PC-9 (cell line): ENCODE measurements at regions not wholly inside any gene's neighbourhood (a gene's known extent, or its start where the extent isn't known, plus 50 kb on each side); places are given as distances from the start of the nearest gene placed in this dataset.

Experiments
- BruUV-seq: library from RNA; stranded (reverse); fragments of 400-500 nt; replicated peaks from 2 replicates; lab custom pipeline; 2021; lab: Mats Ljungman, UMichigan
- CTCF ChIA-PET: fragments of 300-600 bp; sonication (Branson Sonifier 250); formaldehyde crosslinking; loops from one replicate; lab custom pipeline; 2022; ENCODE audit warnings: antibody characterized with exemption; lab: Charles Lee
- POLR2A ChIA-PET: fragments of 300-600 bp; sonication (Branson Sonifier 250); formaldehyde crosslinking; loops from one replicate; lab custom pipeline; 2022; ENCODE audit warnings: antibody characterized with exemption; ENCODE audit not compliant: unreplicated experiment; lab: Charles Lee
- DNase-seq, 2 experiments: peaks; one replicate each; pipeline versions ENCODE4 v3.0.0 to v3.0.0-alpha.2; 2015 to 2022; ENCODE audit warnings: mixed read lengths in 1 of 2
- H2AFZ ChIP-seq: fragments of 200-600 bp; sonication (generic); 2 replicates; pipeline ENCODE4 v1.8.1; 2017; ENCODE audit warnings: antibody characterized with exemption
- H3F3A ChIP-seq: fragments of 200-600 bp; sonication (generic); 2 replicates; pipeline ENCODE4 v1.8.1; 2017; ENCODE audit warnings: antibody characterized with exemption, mild to moderate bottlenecking, low read depth; ENCODE audit not compliant: insufficient read depth
- H3K27ac ChIP-seq: fragments of 200-600 bp; sonication (generic); 2 replicates; pipeline ENCODE4 v1.6.1; 2016; ENCODE audit warnings: mixed run types
- H3K27me3 ChIP-seq: fragments of 200-600 bp; sonication (generic); 2 replicates; pipeline ENCODE4 v1.6.1; 2016; ENCODE audit warnings: low read depth, mixed run types; ENCODE audit not compliant: insufficient read depth
- H3K36me3 ChIP-seq: fragments of 200-600 bp; sonication (generic); 2 replicates; pipeline ENCODE4 v1.6.1; 2016; ENCODE audit warnings: low read depth, mixed run types
- H3K4me1 ChIP-seq: fragments of 200-600 bp; sonication (generic); replicated peaks from 2 replicates; pipeline ENCODE4 v1.6.1; 2016; ENCODE audit warnings: mixed run types; ENCODE audit not compliant: insufficient read depth
- H3K4me2 ChIP-seq: fragments of 200-600 bp; sonication (generic); 2 replicates; pipeline ENCODE4 v1.6.1; 2017; ENCODE audit warnings: mixed run types
- H3K4me3 ChIP-seq: fragments of 200-600 bp; sonication (generic); 2 replicates; pipeline ENCODE4 v1.6.1; 2016; ENCODE audit warnings: mixed run types
- H3K79me2 ChIP-seq: fragments of 200-600 bp; sonication (generic); 2 replicates; pipeline ENCODE4 v1.6.1; 2017; ENCODE audit warnings: low read depth, mixed run types
- H3K9me2 ChIP-seq: fragments of 200-600 bp; sonication (generic); 2 replicates; pipeline ENCODE4 v1.8.1; 2017; ENCODE audit warnings: mild to moderate bottlenecking; ENCODE audit not compliant: insufficient read depth
- H3K9me3 ChIP-seq: fragments of 200-600 bp; sonication (generic); 2 replicates; pipeline ENCODE4 v1.8.1; 2016; ENCODE audit warnings: low read depth; ENCODE audit not compliant: insufficient read depth
- H4K20me1 ChIP-seq: fragments of 200-600 bp; sonication (generic); 2 replicates; pipeline ENCODE4 v1.8.1; 2017; ENCODE audit not compliant: insufficient read depth
- EZH2 ChIP-seq: fragments of 200-600 bp; sonication (generic); IDR thresholded peaks from 2 replicates; pipeline ENCODE4 v1.8.0; 2017; ENCODE audit warnings: antibody characterized with exemption, low read depth
- intact Hi-C: fragments of 100-400 bp; cut with micrococcal nuclease; formaldehyde crosslinking; loops from one replicate; pipeline ENCODE4 v1.10.0; 2022; ENCODE audit not compliant: unreplicated experiment
- TF ChIP-seq, protein P1 (sequence below): fragments of 200-600 bp; sonication (generic); conservative IDR thresholded peaks from 2 replicates; pipeline ENCODE4 v1.6.1; 2017; ENCODE audit warnings: mixed run types, antibody characterized with exemption, mild to moderate bottlenecking, moderate library complexity

DNA sequence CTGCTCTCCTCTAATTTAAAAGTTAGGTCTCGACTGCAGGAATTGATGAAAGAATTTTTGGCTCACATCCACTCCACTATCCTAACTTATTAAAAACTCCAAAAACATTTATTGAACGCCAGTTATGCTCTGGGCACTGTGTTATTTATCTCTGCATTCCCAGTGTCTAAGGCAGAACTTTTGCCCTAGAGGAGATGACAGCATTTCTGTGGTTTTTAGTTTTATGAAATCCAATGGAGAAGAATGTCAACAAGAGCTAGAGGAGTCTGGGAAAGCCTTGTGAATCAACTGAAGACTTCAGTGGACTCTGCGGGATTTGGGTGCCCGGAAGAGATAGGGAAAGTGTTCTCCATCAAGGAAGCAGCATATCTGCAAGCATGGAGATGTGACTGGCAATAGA lies 217.0 kb upstream of the PGR start:
- Histone ChIP-seq H3K27ac (no peak overlapping the region), H3K4me2 (no peak overlapping the region), H3K4me3 (no peak overlapping the region), H4K20me1 (no peaks in the 10 kb centered on the region), H3K36me3 (no peaks in the 10 kb centered on the region), H3K79me2 (no peaks in the 10 kb centered on the region), H3K27me3 (no peaks in the 10 kb centered on the region), H2AFZ (no peak overlapping the region), H3K4me1 (0 out of 2 replicates have a peak, but pooled peaks cover 10% of the 10 kb centered on the region), H3K9me2 (no peaks in the 10 kb centered on the region), H3F3A (no peaks in the 10 kb centered on the region), H3K9me3 (no peaks in the 10 kb centered on the region)
- POLR2A ChIA-PET: no interaction called here
- TF ChIP-seq EZH2: no peak
- TF ChIP-seq, protein P1, sequence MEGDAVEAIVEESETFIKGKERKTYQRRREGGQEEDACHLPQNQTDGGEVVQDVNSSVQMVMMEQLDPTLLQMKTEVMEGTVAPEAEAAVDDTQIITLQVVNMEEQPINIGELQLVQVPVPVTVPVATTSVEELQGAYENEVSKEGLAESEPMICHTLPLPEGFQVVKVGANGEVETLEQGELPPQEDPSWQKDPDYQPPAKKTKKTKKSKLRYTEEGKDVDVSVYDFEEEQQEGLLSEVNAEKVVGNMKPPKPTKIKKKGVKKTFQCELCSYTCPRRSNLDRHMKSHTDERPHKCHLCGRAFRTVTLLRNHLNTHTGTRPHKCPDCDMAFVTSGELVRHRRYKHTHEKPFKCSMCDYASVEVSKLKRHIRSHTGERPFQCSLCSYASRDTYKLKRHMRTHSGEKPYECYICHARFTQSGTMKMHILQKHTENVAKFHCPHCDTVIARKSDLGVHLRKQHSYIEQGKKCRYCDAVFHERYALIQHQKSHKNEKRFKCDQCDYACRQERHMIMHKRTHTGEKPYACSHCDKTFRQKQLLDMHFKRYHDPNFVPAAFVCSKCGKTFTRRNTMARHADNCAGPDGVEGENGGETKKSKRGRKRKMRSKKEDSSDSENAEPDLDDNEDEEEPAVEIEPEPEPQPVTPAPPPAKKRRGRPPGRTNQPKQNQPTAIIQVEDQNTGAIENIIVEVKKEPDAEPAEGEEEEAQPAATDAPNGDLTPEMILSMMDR: no peak
- DNase-seq: peak in 1 of 2 experiments; percentile 43
- no TSS peak for BruUV-seq
- intact Hi-C loops: no loop called here
- CTCF ChIA-PET: no interaction called here

DNA sequence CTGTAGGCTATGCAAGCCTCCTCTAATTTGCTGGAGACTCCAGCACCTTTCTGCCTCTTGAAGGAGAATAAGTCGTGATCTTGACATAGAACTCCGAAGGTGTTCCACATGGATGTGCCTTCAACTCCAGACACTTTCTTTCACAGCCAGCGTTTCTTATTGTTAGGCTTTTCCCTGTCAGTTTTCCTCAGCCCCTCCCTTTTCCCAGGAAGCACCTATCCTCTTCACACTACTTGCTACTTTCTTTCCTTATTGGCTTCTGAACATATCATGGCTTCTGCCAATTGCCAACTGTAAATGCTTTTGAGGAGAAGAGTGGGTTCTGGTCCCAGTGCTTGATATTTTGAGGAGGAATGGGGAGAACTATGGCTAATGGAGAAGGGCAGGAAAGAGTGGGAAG lies 216.3 kb upstream of the PGR start:
- H3K27me3 ChIP-seq: no peaks in the 10 kb centered on the region

DNA sequence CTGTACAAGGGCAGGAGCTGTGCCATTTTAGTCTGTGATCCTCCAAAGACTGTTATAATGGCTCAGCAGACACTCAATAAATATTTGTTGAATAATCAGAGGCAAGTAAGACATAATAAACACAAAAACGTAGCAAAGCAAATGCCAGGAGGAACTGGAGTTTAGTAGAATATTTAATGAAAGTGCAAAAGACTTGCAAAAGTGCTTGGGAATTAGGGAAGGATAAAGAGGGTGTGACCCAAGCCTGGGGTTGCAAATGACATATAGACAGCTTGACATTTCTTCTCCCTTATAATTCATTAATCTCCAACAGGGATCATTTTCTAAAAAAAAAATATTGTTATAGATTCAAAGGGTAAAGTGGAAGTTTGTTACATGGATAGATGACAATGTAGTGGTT lies 212.7 kb upstream of the PGR start:
- TF ChIP-seq, protein P1: no peak
- no peak for TF ChIP-seq EZH2
- POLR2A ChIA-PET: interaction anchor here (0.6 kb wide), 1 partner anchor 263 kb away, joined by 4 read pairs; no protein-coding TSS in a partner anchor

More for the DNA sequence above, 216.3 kb upstream of the PGR start:
- Histone ChIP-seq H4K20me1 (no peaks in the 10 kb centered on the region), H3K9me2 (no peaks in the 10 kb centered on the region), H3K79me2 (no peaks in the 10 kb centered on the region), H3K27ac (no peak overlapping the region), H3F3A (no peaks in the 10 kb centered on the region), H3K36me3 (no peaks in the 10 kb centered on the region), H3K4me1 (peaks cover 13% of the 10 kb centered on the region; the same call in 1 of the 2 replicates), H3K4me2 (no peak overlapping the region), H2AFZ (no peak overlapping the region), H3K9me3 (no peaks in the 10 kb centered on the region), H3K4me3 (no peak overlapping the region)
- intact Hi-C loops: no loop called here
- TF ChIP-seq, protein P1: no peak
- TF ChIP-seq EZH2: no peak
- no peak for DNase-seq
- ChIA-PET CTCF (no interaction called here), POLR2A (no interaction called here)
- no TSS peak for BruUV-seq

More for the DNA sequence above, 212.7 kb upstream of the PGR start:
- Histone ChIP-seq H3K79me2 (no peaks in the 10 kb centered on the region), H3K36me3 (no peaks in the 10 kb centered on the region), H3K9me2 (no peaks in the 10 kb centered on the region), H3K4me2 (no peak overlapping the region), H2AFZ (no peak overlapping the region), H3K4me1 (peaks cover 13% of the 10 kb centered on the region; the same call in 1 of the 2 replicates), H3K9me3 (no peaks in the 10 kb centered on the region), H3K27me3 (no peaks in the 10 kb centered on the region), H4K20me1 (no peaks in the 10 kb centered on the region), H3K4me3 (no peak overlapping the region), H3F3A (no peaks in the 10 kb centered on the region), H3K27ac (no peak overlapping the region)
- no TSS peak for BruUV-seq
- DNase-seq: no peak
- CTCF ChIA-PET: no interaction called here
- intact Hi-C loops: no loop called here
